ENCODE measurements at regions not wholly inside any gene's neighbourhood (a gene's known extent, or its start where the extent isn't known, plus 50 kb on each side); places are given as distances from the start of the nearest gene placed in this dataset.

DNA sequence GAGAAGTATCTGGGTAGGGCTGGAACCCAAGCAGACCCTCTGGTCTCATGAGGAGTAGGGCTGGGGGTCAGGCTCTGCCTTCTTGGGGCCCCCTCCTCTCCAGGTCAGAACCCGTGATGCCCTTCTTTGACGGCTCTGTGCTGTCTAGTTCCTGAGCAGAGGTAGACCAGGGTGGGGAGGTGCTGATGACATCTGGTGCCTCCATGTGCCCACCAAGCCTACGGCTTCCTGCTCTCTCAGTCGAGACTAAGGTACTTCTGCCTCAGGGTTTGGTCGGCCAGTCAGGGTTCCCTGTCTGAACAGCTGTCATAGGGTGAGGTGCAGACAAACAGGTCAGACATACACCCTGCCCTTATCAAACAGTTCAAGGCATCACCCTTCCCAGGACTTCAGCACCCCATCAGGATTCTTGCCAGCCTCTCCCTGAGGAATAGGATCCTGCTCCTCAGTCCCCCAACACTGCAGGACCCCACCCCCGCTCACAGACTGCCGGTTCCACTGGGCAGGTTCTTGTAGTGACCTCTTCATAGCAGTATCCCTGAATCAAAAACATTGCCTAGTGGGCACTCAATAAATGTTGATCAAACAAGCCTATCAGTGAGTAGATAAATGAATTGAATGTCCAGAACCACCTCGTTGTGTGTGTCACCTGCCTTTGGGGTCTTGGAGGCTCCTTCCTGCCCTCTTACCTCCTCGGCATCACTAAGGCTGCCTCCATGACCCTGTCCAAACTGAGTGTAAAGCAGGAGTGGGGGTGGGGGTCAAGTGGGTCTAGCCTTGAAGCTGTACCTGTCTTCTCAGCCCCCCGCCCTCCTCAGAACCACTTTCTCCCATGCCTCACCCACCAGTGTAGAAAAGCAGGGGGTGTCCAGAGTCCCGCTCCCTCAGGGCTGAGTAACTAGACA is 158.2 kb downstream of the BUD13 start:
- in situ Hi-C loops (cut with HindIII; ENCODE audit: low sequenced_read_pairs) = no loop called here
- TF ChIP-seq CTCF (IDR thresholded peaks at IDR 0.05; ENCODE audit: low read depth, low read length, missing control alignments) = no peak
- H3K4me3 ChIP-seq (ENCODE audit: low read depth, low read length) = no peak overlapping the region
- no peak for DNase-seq (ENCODE audit: low read depth)

DNA sequence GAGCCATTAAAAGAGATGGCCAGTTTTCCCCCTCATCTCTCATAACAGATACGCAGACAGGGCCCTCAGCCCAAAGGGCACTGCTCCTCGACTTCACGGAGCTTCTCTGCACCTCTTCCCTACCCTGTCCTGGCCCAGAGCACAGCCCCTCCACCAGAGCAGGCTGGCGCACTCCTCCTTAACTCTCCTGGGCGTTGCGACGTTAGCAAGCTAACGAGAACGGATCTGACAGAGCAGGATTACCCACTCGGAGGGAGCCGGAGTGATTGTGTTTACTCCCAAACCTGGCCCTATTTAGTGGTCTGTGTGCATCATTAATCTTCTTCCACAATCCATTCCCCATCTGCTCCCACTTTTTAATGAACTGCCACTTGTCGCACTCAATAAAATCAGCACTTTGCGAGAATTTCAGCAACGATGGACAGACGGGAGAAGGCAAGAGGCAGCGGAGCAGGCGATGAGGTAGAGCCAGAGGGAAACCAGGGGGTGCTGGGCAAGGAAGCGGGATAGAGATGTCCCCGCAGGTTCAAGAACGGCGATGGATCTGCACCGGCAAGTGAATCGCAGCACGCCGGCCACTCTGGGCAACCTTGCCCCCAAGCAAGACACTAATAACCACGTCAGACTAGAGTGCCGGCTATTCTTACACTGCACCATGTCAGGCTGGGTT is 159.4 kb downstream of the BUD13 start:
- no peak for TF ChIP-seq CTCF (IDR thresholded peaks at IDR 0.05; ENCODE audit: low read depth, low read length, missing control alignments)
- H3K4me3 ChIP-seq (ENCODE audit: low read depth, low read length) = no peak overlapping the region
- in situ Hi-C loops (cut with HindIII; ENCODE audit: low sequenced_read_pairs) = no loop called here
- DNase-seq (ENCODE audit: low read depth) = no peak

- in situ Hi-C loops (cut with HindIII; ENCODE audit: low sequenced_read_pairs) = no loop called here
- DNase-seq (ENCODE audit: low read depth) = no peak
- no peak overlapping the region for H3K4me3 ChIP-seq (ENCODE audit: low read depth, low read length)
- no peak for TF ChIP-seq CTCF (IDR thresholded peaks at IDR 0.05; ENCODE audit: low read depth, low read length, missing control alignments)
These were observed 160.7 kb downstream of the BUD13 start for GRCh38 chr11:116611998-116612620.

DNA sequence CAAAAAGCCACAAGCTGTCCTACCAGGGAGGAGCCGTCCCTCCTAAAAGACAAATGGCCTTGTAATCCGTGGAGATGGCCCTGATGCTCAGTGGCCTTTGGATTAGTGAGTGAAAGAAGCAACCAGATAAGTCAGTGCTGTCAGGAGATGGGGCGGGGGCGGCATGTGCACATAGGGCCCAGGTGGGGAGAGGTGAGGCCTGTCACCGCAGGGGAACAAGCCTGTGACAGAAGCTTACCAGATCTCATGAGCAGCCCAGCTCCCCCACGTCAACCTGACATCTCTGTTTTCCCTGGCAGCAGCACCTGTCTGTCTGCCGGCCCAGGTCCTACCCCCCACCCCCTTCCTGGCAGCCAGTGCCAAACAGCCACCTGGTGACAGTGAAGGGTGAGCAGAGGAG is 162.6 kb downstream of the BUD13 start:
- no peak for TF ChIP-seq CTCF (IDR thresholded peaks at IDR 0.05; ENCODE audit: low read depth, low read length, missing control alignments)
- no peak overlapping the region for H3K4me3 ChIP-seq (ENCODE audit: low read depth, low read length)
- no peak for DNase-seq (ENCODE audit: low read depth)
- in situ Hi-C loops (cut with HindIII; ENCODE audit: low sequenced_read_pairs) = no loop called here

- no peak overlapping the region for H3K4me3 ChIP-seq (ENCODE audit: low read depth, low read length)
- DNase-seq (ENCODE audit: low read depth) = no peak
- TF ChIP-seq CTCF (IDR thresholded peaks at IDR 0.05; ENCODE audit: low read depth, low read length, missing control alignments) = no peak
- in situ Hi-C loops (cut with HindIII; ENCODE audit: low sequenced_read_pairs) = no loop called here
These were observed 165.8 kb downstream of the BUD13 start for GRCh38 chr11:116607027-116607426.

GRCh38 chr11:116605543-116606459 is 167.0 kb downstream of the BUD13 start:
- in situ Hi-C loops (cut with HindIII; ENCODE audit: low sequenced_read_pairs) = no loop called here
- H3K4me3 ChIP-seq (ENCODE audit: low read depth, low read length) = no peak overlapping the region
- DNase-seq (ENCODE audit: low read depth) = no peak
- peak; percentile 53 for TF ChIP-seq CTCF (IDR thresholded peaks at IDR 0.05; ENCODE audit: low read depth, low read length, missing control alignments)
